Testis (tissue), 2 donors: ENCODE measurements at regions not wholly inside any gene's neighbourhood (a gene's known extent, or its start where the extent isn't known, plus 50 kb on each side); places are given as distances from the start of the nearest gene placed in this dataset.

ENCODE experiments used
- POLR2A ChIP-seq: fragments of 450-650 bp; IDR thresholded peaks from one replicate; pipeline ENCODE4 v1.6.1; 2017; ENCODE audit warnings: antibody characterized with exemption, mild to moderate bottlenecking, moderate library complexity
- TF ChIP-seq, protein P1 (sequence below), 3 experiments: fragments of 450-650 bp in 2 of 3; fragments of 200-600 bp in 1 of 3; sonication (generic) in 1 of 3; IDR thresholded peaks; one replicate each; pipeline ENCODE4 v1.5.1; 2016 to 2019; ENCODE audit warnings: antibody characterized with exemption in 3 of 3, mild to moderate bottlenecking in 2 of 3, moderate library complexity in 1 of 3

DNA sequence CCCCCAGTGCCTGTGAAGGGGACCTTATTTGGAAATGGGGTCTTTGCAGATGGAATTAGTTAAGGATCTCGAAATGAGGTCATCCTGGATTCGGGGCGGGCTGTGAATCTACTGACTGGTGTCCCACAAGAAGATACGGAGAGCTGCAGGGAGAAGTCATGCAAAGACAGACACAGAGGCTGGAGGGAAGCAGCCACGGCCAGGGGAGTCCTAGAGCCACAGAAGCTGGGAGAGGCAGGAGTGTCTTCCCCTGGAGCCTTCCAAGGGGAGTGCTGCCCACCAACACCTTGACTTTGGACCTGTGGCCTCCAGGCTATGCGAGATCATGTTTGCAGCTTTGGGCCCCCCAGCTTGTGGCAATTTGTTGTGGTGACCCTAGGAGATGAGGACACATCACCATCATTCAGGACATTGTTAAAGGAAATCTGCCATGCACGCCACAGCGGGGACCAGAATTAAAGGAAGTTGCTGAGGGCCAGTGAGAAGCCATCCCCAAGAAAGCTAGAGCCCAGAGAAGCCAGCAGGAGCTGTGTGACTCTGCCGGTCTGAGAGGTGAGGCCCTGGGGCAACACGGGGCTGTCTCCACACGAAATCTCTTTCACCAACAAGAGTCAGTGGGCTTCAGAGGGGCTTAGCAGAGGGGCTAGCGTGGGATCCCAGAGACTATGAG, 434.7 kb downstream of the BRD1 start:
- TF ChIP-seq, protein P1, sequence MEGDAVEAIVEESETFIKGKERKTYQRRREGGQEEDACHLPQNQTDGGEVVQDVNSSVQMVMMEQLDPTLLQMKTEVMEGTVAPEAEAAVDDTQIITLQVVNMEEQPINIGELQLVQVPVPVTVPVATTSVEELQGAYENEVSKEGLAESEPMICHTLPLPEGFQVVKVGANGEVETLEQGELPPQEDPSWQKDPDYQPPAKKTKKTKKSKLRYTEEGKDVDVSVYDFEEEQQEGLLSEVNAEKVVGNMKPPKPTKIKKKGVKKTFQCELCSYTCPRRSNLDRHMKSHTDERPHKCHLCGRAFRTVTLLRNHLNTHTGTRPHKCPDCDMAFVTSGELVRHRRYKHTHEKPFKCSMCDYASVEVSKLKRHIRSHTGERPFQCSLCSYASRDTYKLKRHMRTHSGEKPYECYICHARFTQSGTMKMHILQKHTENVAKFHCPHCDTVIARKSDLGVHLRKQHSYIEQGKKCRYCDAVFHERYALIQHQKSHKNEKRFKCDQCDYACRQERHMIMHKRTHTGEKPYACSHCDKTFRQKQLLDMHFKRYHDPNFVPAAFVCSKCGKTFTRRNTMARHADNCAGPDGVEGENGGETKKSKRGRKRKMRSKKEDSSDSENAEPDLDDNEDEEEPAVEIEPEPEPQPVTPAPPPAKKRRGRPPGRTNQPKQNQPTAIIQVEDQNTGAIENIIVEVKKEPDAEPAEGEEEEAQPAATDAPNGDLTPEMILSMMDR (IDR thresholded peaks at IDR 0.05) = no peak
- no peak for TF ChIP-seq POLR2A
